GM12878 (cell line): ENCODE measurements at regions not wholly inside any gene's neighbourhood (a gene's known extent, or its start where the extent isn't known, plus 50 kb on each side); places are given as distances from the start of the nearest gene placed in this dataset.

ENCODE experiments used
- ATF7 ChIP-seq: fragments of 450-650 bp; IDR thresholded peaks from 2 replicates; pipeline ENCODE4 v1.6.1; 2016; ENCODE audit warnings: low read depth, mild to moderate bottlenecking
- BACH1 ChIP-seq: fragments of 450-650 bp; IDR thresholded peaks from 2 replicates; pipeline ENCODE4 v1.6.1; 2017; ENCODE audit warnings: mild to moderate bottlenecking, borderline replicate concordance
- CEBPB ChIP-seq, 2 experiments: fragments of 150-350 bp in 1 of 2; IDR thresholded peaks; 2 replicates each; pipeline ENCODE4 v1.6.1; 2012 to 2014; ENCODE audit warnings: low read depth in 2 of 2, low read length in 2 of 2, borderline replicate concordance in 1 of 2, inconsistent platforms in 1 of 2
- CHD4 ChIP-seq: fragments of 200-600 bp; sonication (generic); IDR thresholded peaks from 2 replicates; pipeline ENCODE4 v1.6.1; 2016; ENCODE audit warnings: mild to moderate bottlenecking
- ELK1 ChIP-seq: IDR thresholded peaks from 2 replicates; pipeline ENCODE4 v1.6.1; 2012; ENCODE audit warnings: low read depth, low read length, improper control_type of control experiment
- HDAC2 ChIP-seq: fragments of 200-600 bp; sonication (generic); IDR thresholded peaks from 2 replicates; pipeline ENCODE4 v1.6.1; 2017
- MTA2 ChIP-seq: fragments of 450-650 bp; IDR thresholded peaks from 2 replicates; pipeline ENCODE4 v1.6.1; 2016; ENCODE audit warnings: low read depth, mild to moderate bottlenecking, moderate library complexity
- MYB ChIP-seq: fragments of 150-350 bp; IDR thresholded peaks from 2 replicates; pipeline ENCODE4 v1.6.1; 2014; ENCODE audit warnings: mild to moderate bottlenecking, low read depth, low read length, borderline replicate concordance
- MYC ChIP-seq: IDR thresholded peaks from 2 replicates; pipeline ENCODE4 v1.6.1; 2011; ENCODE audit warnings: mild to moderate bottlenecking, low read length, moderate library complexity, inconsistent platforms; ENCODE audit not compliant: insufficient read depth, insufficient replicate concordance, insufficient read length, severe bottlenecking
- PAX8 ChIP-seq: fragments of 450-650 bp; IDR thresholded peaks from 2 replicates; pipeline ENCODE4 v1.6.1; 2017; ENCODE audit warnings: mild to moderate bottlenecking, moderate library complexity
- PKNOX1 ChIP-seq: fragments of 450-650 bp; IDR thresholded peaks from 2 replicates; pipeline ENCODE4 v1.6.1; 2016; ENCODE audit warnings: mild to moderate bottlenecking
- POLR2AphosphoS2 ChIP-seq: IDR thresholded peaks from 2 replicates; pipeline ENCODE4 v1.6.1; 2011; ENCODE audit warnings: low read depth, mild to moderate bottlenecking, low read length, improper control_type of control experiment, moderate library complexity
- POLR2AphosphoS5 ChIP-seq: IDR thresholded peaks from 2 replicates; pipeline ENCODE4 v1.6.1; 2011; ENCODE audit warnings: mild to moderate bottlenecking, low read length, inconsistent platforms
- RBBP5 ChIP-seq: fragments of 200-600 bp; sonication (generic); conservative IDR thresholded peaks from 2 replicates; pipeline ENCODE4 v1.6.1; 2016
- TAF1 ChIP-seq: IDR thresholded peaks from 2 replicates; pipeline ENCODE4 v1.6.1; 2011; ENCODE audit warnings: mild to moderate bottlenecking, low read depth, low read length, borderline replicate concordance
- TBL1XR1 ChIP-seq: IDR thresholded peaks from 2 replicates; pipeline ENCODE4 v1.6.1; 2012; ENCODE audit warnings: low read depth, low read length, improper control_type of control experiment
- USF1 ChIP-seq: IDR thresholded peaks from 2 replicates; pipeline ENCODE4 v1.6.1; 2011; ENCODE audit warnings: borderline replicate concordance, low read depth, mild to moderate bottlenecking, moderate library complexity, mixed read lengths, low read length; ENCODE audit not compliant: insufficient read depth; ENCODE audit errors: extremely low read length
- USF2 ChIP-seq: IDR thresholded peaks from 2 replicates; pipeline ENCODE4 v1.6.1; 2011; ENCODE audit warnings: low read depth, low read length, improper control_type of control experiment, borderline replicate concordance
- ZNF622 ChIP-seq: fragments of 450-650 bp; IDR thresholded peaks from 2 replicates; pipeline ENCODE4 v1.6.1; 2017; ENCODE audit warnings: mild to moderate bottlenecking, inconsistent platforms
- TF ChIP-seq, protein P1 (sequence below): fragments of 450-650 bp; formaldehyde crosslinking; IDR thresholded peaks from 2 replicates; pipeline ENCODE4 v1.4.0; 2020; ENCODE audit warnings: mild to moderate bottlenecking, moderate library complexity
- TF ChIP-seq, protein P2 (sequence below): IDR thresholded peaks from 2 replicates; pipeline ENCODE4 v1.6.1; 2012; ENCODE audit warnings: low read length, inconsistent platforms

DNA sequence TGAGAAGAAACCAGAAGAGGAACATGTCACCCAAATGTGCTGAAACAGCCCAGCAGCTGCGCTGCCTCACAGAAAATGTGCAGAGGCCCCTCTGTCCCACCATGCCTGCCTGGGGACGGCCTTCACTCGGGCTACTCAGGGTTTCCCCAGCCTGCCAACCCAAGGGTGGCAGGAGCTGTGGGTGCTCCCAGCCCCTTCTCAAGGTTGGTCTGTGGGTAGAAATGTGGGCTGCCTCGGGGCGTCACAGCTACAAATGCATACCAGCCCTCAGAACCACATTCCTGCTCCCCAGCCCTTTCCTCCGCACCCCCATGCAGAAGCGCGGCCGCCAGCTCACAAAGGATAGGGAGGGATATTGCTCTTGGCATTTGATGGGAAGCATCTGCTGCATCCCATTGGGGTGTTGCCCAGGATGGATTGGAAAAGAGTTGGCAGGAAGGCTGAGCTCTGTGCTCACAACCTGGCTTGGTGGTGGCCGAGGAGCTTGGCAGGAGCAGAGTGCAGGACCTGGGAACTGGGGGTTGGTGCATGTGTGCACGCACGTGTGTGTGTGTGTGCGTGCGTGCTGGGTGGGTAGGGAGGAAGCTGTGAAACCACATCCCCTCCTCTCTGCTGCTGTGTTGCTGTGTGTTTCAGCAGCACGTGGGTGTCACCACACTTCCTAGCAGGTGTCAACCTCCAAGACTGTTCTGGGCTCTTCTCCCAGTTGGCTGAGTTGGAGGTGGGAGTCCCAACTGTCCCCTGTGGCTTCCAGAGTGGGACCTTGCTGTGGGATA lies 304.4 kb downstream of the SEC14L1 start (continued):
- TF ChIP-seq POLR2AphosphoS5 = peak; percentile 76
- TF ChIP-seq PAX8 = no peak
- TF ChIP-seq ATF7 = peak; percentile 86
- TF ChIP-seq POLR2AphosphoS2 = peak; percentile 73
- TF ChIP-seq ZNF622 = no peak
- TF ChIP-seq TAF1 = peak; percentile 48; the same call in 1 of the 2 replicates
- TF ChIP-seq CHD4 = no peak
- TF ChIP-seq MYB = peak; percentile 81; the same call in 1 of the 2 replicates
- TF ChIP-seq ELK1 = peak; percentile 55; the same call in 1 of the 2 replicates
- TF ChIP-seq HDAC2 = no peak
- peak; percentile 97 for TF ChIP-seq MYC
- peak; percentile 4; the same call in 1 of the 2 replicates for TF ChIP-seq PKNOX1
- TF ChIP-seq MTA2 = peak; percentile 92
- TF ChIP-seq RBBP5 = no peak
- peak; percentile 74 for TF ChIP-seq USF2
- TF ChIP-seq CEBPB (IDR thresholded peaks at IDR 0.05; ENCODE audit: borderline replicate concordance in 1 of 2, low read depth in 2 of 2, low read length in 2 of 2) = peak in 1 of 2 experiments; percentile 55; a peak in 2 of 4 replicates
- TF ChIP-seq USF1 = peak; percentile 82
- TF ChIP-seq, protein P1, sequence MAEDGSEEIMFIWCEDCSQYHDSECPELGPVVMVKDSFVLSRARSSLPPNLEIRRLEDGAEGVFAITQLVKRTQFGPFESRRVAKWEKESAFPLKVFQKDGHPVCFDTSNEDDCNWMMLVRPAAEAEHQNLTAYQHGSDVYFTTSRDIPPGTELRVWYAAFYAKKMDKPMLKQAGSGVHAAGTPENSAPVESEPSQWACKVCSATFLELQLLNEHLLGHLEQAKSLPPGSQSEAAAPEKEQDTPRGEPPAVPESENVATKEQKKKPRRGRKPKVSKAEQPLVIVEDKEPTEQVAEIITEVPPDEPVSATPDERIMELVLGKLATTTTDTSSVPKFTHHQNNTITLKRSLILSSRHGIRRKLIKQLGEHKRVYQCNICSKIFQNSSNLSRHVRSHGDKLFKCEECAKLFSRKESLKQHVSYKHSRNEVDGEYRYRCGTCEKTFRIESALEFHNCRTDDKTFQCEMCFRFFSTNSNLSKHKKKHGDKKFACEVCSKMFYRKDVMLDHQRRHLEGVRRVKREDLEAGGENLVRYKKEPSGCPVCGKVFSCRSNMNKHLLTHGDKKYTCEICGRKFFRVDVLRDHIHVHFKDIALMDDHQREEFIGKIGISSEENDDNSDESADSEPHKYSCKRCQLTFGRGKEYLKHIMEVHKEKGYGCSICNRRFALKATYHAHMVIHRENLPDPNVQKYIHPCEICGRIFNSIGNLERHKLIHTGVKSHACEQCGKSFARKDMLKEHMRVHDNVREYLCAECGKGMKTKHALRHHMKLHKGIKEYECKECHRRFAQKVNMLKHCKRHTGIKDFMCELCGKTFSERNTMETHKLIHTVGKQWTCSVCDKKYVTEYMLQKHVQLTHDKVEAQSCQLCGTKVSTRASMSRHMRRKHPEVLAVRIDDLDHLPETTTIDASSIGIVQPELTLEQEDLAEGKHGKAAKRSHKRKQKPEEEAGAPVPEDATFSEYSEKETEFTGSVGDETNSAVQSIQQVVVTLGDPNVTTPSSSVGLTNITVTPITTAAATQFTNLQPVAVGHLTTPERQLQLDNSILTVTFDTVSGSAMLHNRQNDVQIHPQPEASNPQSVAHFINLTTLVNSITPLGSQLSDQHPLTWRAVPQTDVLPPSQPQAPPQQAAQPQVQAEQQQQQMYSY (CRISPR knock-in tag) = no peak
- TF ChIP-seq, protein P2, sequence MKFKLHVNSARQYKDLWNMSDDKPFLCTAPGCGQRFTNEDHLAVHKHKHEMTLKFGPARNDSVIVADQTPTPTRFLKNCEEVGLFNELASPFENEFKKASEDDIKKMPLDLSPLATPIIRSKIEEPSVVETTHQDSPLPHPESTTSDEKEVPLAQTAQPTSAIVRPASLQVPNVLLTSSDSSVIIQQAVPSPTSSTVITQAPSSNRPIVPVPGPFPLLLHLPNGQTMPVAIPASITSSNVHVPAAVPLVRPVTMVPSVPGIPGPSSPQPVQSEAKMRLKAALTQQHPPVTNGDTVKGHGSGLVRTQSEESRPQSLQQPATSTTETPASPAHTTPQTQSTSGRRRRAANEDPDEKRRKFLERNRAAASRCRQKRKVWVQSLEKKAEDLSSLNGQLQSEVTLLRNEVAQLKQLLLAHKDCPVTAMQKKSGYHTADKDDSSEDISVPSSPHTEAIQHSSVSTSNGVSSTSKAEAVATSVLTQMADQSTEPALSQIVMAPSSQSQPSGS = no peak
- TF ChIP-seq BACH1 = peak; percentile 95
- peak; percentile 97 for TF ChIP-seq TBL1XR1
